ENCODE measurements at regions not wholly inside any gene's neighbourhood (a gene's known extent, or its start where the extent isn't known, plus 50 kb on each side); places are given as distances from the start of the nearest gene placed in this dataset.
A peak's percentile ranks its signal among the peaks of the same experiment; 100 is the strongest.
"Not testable (repeated sequence)": the region's sequence is repeated elsewhere in the genome, so short reads cannot be mapped to it uniquely, and the experiment has no call there.

DNA sequence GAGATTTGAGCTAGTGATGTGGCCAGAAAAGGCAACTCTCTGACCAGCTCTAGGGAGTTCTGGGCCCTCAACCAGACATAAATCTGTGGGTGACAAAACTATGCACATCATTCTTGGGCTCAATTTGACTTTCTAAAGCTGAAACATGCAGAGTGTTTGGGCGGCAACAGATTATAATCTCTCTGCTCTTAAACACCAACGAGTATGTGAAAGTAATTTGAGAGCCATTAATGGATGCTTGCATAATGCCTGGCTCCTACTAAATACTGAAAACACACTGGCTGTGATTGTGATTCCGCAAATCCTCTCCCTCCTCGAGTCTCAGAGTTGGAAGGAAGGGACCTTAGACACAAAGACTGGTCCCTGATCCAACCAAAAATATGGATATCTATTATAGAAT lies 186.7 kb downstream of the UACA start:
- no peak for DNase-seq (ENCODE audit: low read depth, low spot score)

GRCh38 chr15:70576276-70576675 lies 187.1 kb downstream of the UACA start:
- no peak for DNase-seq (ENCODE audit: low read depth, low spot score)

- no peak for DNase-seq (ENCODE audit: low read depth, low spot score)
These were observed 187.8 kb downstream of the UACA start for GRCh38 chr15:70575231-70576226.

DNA sequence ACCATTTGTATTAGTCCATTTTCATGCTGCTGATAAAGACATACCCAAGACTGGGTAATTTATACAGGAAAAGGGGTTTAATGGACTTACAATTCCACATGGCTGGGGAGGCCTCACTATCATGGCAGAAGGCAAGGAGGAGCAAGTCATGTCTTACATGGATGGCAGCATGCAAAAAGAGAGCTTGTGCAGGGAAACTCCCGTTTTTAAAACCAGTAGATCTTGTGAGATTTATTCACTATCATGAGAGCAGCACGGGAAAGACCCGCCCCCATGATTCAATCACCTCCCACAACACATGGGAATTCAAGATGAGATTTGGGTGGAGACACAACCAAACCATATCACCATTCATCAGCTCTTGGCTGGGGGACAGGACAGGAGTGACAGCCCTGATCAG lies 189.0 kb downstream of the UACA start:
- DNase-seq (ENCODE audit: low read depth, low spot score) = not testable (repeated sequence)

- no peak for DNase-seq (ENCODE audit: low read depth, low spot score)
These were observed 190.1 kb downstream of the UACA start for GRCh38 chr15:70573121-70573850.

DNA sequence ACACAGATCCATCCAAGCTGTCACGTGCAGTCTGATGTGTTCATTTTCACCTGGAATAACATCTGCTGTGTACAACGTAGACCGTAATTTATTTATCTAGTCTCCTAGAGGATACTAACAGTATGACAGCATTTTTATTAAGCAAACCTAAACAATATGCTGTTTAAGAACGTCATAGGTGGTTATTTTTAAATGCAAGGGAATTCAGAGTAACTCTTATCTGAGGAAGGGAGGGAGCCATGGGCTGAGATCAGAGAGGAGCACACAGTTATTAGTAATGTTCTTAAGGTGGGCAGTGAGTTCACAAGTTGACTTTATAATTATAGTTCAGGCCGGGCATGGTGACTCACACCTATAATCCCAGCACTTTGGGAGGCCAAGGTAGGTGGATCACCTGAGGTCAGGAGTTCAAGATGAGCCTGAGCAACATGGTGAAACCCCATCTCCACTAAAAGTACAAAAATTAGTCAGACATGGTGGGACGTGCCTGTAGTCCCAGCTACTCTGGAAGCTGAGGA lies 193.6 kb downstream of the UACA start:
- DNase-seq (ENCODE audit: low read depth, low spot score) = no peak

- DNase-seq (ENCODE audit: low read depth, low spot score) = peak; percentile 68
These were observed 194.2 kb downstream of the UACA start for GRCh38 chr15:70569091-70569713.

DNA sequence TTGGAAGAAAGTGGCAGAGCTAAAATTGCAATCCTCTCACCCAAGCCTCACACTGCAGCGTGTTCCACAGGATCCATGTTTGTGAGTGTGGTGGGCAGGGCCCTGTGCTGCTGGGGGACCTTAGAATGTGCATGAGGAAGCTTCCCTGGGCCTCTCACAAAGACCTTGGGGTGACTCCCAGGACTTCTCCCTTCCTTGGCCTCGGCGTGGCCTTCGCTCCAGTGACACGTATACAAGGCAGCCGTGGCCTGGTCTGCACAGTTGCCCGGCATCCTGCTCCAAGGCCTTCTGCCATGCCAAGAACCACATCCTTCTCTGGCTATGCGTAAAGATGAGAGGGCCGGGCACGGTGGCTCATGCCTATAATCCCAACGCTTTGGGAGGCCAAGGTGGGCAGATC lies 196.4 kb downstream of the UACA start:
- no peak for DNase-seq (ENCODE audit: low read depth, low spot score)

GRCh38 chr15:70566047-70566835 lies 197.1 kb downstream of the UACA start:
- DNase-seq (ENCODE audit: low read depth, low spot score) = peak; percentile 45

- no peak for DNase-seq (ENCODE audit: low read depth, low spot score)
These were observed 199.7 kb downstream of the UACA start for GRCh38 chr15:70563561-70564095.

- DNase-seq (ENCODE audit: low read depth, low spot score) = no peak
These were observed 200.5 kb downstream of the UACA start for GRCh38 chr15:70562906-70563305.

GRCh38 chr15:70561885-70562284 lies 201.5 kb downstream of the UACA start:
- no peak for DNase-seq (ENCODE audit: low read depth, low spot score)

GRCh38 chr15:70560617-70561328 lies 202.6 kb downstream of the UACA start:
- DNase-seq (ENCODE audit: low read depth, low spot score) = no peak

DNA sequence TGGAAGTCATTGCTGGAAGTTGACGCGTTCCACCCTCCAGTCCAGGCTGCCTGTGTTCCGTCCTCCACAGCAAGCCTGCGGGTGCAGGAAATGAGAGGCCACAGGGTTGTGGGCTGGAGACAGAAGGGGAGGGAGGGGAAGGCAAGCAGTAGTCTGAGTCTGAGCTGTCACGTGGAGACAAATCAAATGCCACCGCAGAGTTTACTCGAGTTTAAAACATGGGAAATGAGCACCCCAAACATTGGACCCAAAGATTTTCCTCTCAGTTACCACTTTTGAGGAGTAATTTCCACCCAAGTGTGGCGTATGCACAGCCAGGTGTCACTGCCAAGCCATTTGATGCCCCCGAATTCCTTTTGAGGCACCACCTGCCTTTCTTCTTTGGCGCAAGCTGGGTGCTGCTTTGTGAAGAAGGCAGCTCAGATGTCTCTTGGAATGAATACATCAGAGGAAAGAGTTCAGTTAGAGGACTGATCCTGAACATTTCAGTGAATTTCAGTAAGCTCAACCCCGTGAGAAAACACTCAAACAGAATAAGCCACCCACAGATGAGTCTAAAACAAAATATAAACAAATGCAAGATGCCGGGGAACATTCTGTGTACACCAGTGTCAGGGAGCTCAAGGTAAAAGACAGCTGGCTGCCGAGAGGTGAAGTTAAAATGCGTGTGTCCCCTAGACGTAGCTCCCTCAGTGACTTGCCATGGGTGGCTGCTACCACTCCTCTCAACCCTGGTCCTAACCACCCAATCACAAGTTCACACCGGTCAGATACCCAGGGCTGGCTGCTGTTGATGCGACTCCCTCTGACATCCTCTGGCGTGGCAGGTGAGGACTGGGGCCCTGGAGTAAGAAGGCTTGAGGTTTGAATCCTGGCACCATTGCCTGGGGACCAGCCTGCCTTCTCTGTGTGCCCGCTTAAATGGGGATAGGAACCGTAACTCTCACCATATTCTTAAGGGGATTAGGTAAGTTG lies 203.8 kb downstream of the UACA start:
- peak; percentile 24 for DNase-seq (ENCODE audit: low read depth, low spot score)

- no peak for DNase-seq (ENCODE audit: low read depth, low spot score)
These were observed 204.7 kb downstream of the UACA start for GRCh38 chr15:70558406-70559264.

GRCh38 chr15:70557521-70558258 lies 205.7 kb downstream of the UACA start:
- no peak for DNase-seq (ENCODE audit: low read depth, low spot score)

DNA sequence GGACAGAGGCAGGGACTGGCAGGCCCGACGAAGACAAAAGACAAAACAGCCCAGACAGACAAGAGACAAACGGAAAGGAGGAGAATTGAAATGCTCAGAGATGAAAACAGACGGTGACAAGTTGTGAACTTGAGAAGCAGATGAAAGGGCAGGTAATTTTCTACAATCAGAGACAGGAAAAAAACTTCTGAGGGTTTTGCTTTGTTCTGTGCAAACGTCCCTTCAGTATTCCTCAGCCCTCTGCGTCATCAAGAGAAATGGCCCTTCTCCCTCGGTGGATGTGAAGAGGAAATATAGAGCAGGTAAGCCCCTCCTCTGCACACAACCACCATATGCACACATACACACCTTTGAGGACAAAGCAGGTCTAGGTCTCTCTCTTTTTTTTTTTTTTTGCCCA lies 206.6 kb downstream of the UACA start:
- DNase-seq (ENCODE audit: low read depth, low spot score) = no peak

All from astrocyte of the hippocampus (primary cell).